Thymus (tissue), 11 donors: ENCODE measurements at regions not wholly inside any gene's neighbourhood (a gene's known extent, or its start where the extent isn't known, plus 50 kb on each side); places are given as distances from the start of the nearest gene placed in this dataset.

Source experiments
- DNase-seq, 9 donors: peaks; one replicate each; pipeline ENCODE4 v3.0.0-alpha.2; 2013; ENCODE audit warnings: low spot score in 9 of 9, low read depth in 6 of 9, missing footprints in 1 of 9
- H3K27ac ChIP-seq, 2 donors: one replicate each; pipeline ENCODE4 v1.5.1; 2013; ENCODE audit warnings: control low read depth in 1 of 2, low read depth in 1 of 2, low read length in 1 of 2, mild to moderate bottlenecking in 1 of 2, moderate library complexity in 1 of 2
- H3K27me3 ChIP-seq, 2 donors: one replicate each; pipeline ENCODE4 v1.5.1; 2013; ENCODE audit warnings: low read length in 1 of 2; ENCODE audit not compliant: control insufficient read depth in 2 of 2, insufficient read depth in 1 of 2
- H3K36me3 ChIP-seq, 2 donors: one replicate each; pipeline ENCODE4 v1.5.1; 2013; ENCODE audit warnings: low read length in 1 of 2, mild to moderate bottlenecking in 1 of 2, moderate library complexity in 1 of 2; ENCODE audit not compliant: control insufficient read depth in 2 of 2, insufficient read depth in 2 of 2
- H3K4me1 ChIP-seq, 2 donors: one replicate each; pipeline ENCODE4 v1.5.1; 2013; ENCODE audit warnings: low read length in 2 of 2; ENCODE audit not compliant: control insufficient read depth in 2 of 2, insufficient read depth in 2 of 2
- H3K4me3 ChIP-seq, 2 donors: one replicate each; pipeline ENCODE4 v1.5.1; 2013; ENCODE audit warnings: low read length in 2 of 2, control low read depth in 1 of 2, mild to moderate bottlenecking in 1 of 2
- H3K9me3 ChIP-seq, 2 donors: one replicate each; pipeline ENCODE4 v1.5.1; 2013; ENCODE audit warnings: low read length in 1 of 2, mild to moderate bottlenecking in 1 of 2; ENCODE audit not compliant: control insufficient read depth in 2 of 2, insufficient read depth in 1 of 2
- WGBS: extraction: QIAGEN DNeasy Blood & Tissue Kit; methylation state at CpG from one replicate; pipeline ENCODE4 v1.1.7; 2013; 5-methylcytosine and 5-hydroxymethylcytosine counted together
- donor health status: healthy.

DNA sequence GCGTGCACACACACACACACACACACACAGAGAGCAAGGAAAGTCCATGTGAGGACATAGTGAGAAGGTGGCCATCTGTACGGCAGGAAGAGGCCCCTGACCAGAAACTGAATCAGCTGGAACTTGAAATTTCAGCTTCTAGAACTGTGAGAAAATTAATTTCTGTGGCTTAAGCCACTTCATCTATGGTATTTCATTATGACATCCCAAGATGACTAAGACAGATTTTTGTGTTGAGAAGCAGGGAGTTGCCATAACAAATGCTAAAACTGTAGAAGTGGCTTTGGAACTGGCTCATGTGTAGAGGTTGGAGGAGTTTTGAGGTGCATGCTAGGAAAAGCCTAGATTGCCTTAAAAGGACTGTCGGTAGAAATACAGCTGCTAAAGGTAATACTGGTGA, 63.4 kb upstream of the ZBTB7C start:
- DNase-seq = no peak
- Histone ChIP-seq H3K27me3 (peaks cover 0 to 4% of the 10 kb centered on the region in 2 donors), H3K4me3 (no peak overlapping the region), H3K27ac (no peak overlapping the region), H3K4me1 (no peaks in the 10 kb centered on the region), H3K9me3 (no peaks in the 10 kb centered on the region), H3K36me3 (no peaks in the 10 kb centered on the region)
- 87% methylated on average over 3 of the region's 3 CpGs for WGBS

- H3K27ac ChIP-seq = no peak overlapping the region
- DNase-seq = no peak
Observed at GRCh38 chr18:48470484-48471180, 61.4 kb upstream of the ZBTB7C start.

DNA sequence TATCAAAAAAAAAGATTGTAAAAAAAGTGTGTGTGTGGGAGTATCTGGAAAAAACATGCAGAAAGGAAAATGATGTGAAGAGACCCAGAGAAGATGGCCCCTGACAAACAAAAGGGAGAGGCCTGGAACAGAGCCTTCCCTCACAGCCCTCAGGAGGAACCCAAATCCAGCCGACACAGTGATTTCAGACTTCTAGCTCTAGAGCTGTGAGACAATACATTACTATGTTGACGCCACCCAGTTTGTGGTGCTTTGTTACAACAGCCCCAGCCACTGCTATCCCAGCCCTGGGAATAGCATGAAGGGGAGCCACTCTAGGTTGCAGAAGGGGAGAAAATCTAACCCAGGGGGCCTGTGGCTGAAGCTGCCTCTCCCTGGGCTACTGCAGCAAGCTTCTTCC, 59.0 kb upstream of the ZBTB7C start:
- Histone ChIP-seq H3K27ac (no peak overlapping the region), H3K4me1 (no peaks in the 10 kb centered on the region), H3K4me3 (no peak overlapping the region), H3K36me3 (no peaks in the 10 kb centered on the region), H3K9me3 (no peaks in the 10 kb centered on the region), H3K27me3 (peaks cover 0 to 11% of the 10 kb centered on the region in 2 donors)
- 97% methylated on average over 2 of the region's 2 CpGs for WGBS
- DNase-seq = no peak

More at GRCh38 chr18:48470484-48471180, 61.4 kb upstream of the ZBTB7C start:
- 95% methylated on average over 5 of the region's 5 CpGs for WGBS
- no peaks in the 10 kb centered on the region for H3K4me1 ChIP-seq
- no peaks in the 10 kb centered on the region for H3K9me3 ChIP-seq
- no peaks in the 10 kb centered on the region for H3K36me3 ChIP-seq
- H3K4me3 ChIP-seq = no peak overlapping the region
- peaks cover 0 to 6% of the 10 kb centered on the region in 2 donors for H3K27me3 ChIP-seq

GRCh38 chr18:48467231-48467630, 58.0 kb upstream of the ZBTB7C start:
- H3K4me1 ChIP-seq = no peaks in the 10 kb centered on the region
- no peak overlapping the region for H3K27ac ChIP-seq
- WGBS = 95% methylated on average over 6 of the region's 6 CpGs
- no peaks in the 10 kb centered on the region for H3K36me3 ChIP-seq
- peaks cover 0 to 15% of the 10 kb centered on the region in 2 donors for H3K27me3 ChIP-seq
- DNase-seq = no peak
- no peak overlapping the region for H3K4me3 ChIP-seq
- H3K9me3 ChIP-seq = no peaks in the 10 kb centered on the region

DNA sequence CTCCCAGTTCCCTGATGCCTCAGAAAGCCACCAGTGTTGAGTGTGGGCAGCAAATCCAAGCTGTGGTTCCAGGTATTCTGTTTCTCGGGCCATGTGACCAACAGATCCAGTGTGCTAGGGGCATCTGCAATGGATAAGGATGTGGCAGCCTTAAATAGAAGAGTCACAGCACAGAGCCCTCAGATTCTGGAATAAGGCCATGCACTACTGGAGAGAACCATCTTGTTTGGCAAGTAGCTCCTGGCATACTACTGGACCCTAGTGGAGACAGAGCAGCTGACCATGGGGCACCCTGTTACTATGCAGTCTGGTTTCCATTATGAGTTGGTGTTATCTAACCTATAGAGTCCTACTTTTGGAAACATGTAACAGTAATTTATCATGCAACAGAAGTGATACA, 53.3 kb upstream of the ZBTB7C start:
- Histone ChIP-seq H3K9me3 (no peaks in the 10 kb centered on the region), H3K4me3 (no peak overlapping the region), H3K27ac (no peak overlapping the region), H3K36me3 (no peaks in the 10 kb centered on the region), H3K4me1 (no peaks in the 10 kb centered on the region), H3K27me3 (peaks cover 0 to 31% of the 10 kb centered on the region in 2 donors)
- no peak for DNase-seq
- 95% methylated on average over 1 of the region's 1 CpG for WGBS

DNA sequence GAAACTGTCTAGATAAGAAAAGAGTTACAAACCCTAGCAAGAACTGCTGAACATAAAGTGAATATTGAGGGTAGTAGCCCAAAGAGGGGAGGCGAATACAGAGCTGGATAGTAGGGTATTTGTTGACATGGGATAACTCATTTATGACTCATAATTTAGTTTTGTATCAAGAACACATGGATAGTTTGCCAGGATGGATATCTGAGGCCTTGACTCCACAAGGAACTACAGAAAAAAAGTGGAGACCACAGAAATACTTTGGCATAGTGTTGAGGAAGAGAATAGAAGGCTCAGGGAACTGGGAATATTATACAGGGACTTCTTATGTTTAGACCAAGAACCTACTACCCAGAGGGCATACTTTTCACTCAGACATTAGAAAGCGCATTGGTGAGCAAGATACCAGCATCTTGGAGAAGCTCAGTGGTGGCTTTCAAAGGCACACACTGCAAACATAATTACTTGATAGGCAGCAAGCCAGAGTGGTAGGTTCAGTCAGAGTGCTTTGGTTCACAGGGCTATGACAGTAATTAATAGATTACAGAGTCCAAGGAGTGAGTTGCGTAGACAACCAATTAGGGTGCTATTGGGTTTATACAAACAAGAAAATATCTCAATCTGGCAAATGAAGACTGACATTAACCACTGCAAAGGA, 51.9 kb upstream of the ZBTB7C start:
- H3K27ac ChIP-seq = no peak overlapping the region
- 92% methylated on average over 3 of the region's 3 CpGs for WGBS
- no peak overlapping the region for H3K4me3 ChIP-seq
- H3K27me3 ChIP-seq = peaks cover 0 to 36% of the 10 kb centered on the region in 2 donors
- no peaks in the 10 kb centered on the region for H3K36me3 ChIP-seq
- no peak for DNase-seq
- peaks cover 0 to 5% of the 10 kb centered on the region in 2 donors for H3K4me1 ChIP-seq
- H3K9me3 ChIP-seq = no peaks in the 10 kb centered on the region

GRCh38 chr18:48459465-48459864, 50.3 kb upstream of the ZBTB7C start:
- no peak for DNase-seq
- no peak overlapping the region for H3K27ac ChIP-seq
- WGBS = 4% methylated on average over 1 of the region's 1 CpG
- peaks cover 0 to 12% of the 10 kb centered on the region in 2 donors for H3K4me1 ChIP-seq
- H3K4me3 ChIP-seq = no peak overlapping the region
- H3K36me3 ChIP-seq = no peaks in the 10 kb centered on the region
- peaks cover 0 to 47% of the 10 kb centered on the region in 2 donors for H3K27me3 ChIP-seq
- peaks cover 0 to 2% of the 10 kb centered on the region in 2 donors for H3K9me3 ChIP-seq

DNA sequence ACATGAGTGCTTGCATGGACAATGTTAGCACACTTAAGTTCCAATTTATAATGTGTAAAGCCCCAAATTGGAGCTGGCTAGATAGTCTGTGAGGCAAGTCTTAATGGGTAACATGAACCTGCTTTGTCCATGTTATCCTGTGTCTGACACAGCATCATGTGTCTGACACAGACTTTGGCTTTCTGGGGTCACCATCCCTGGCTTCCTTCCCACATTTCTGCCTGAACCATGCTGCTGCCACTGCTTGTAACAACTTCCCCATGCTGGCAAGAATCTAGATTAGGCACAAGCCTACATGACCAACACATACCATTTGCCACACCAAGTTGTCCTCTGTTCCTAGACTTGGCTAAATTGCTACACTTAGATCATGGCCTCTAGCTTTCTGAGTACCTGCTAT, 49.8 kb upstream of the ZBTB7C start:
- Histone ChIP-seq H3K9me3 (peaks cover 0 to 2% of the 10 kb centered on the region in 2 donors), H3K4me3 (no peak overlapping the region), H3K36me3 (no peaks in the 10 kb centered on the region), H3K27ac (no peak overlapping the region), H3K4me1 (peaks cover 0 to 14% of the 10 kb centered on the region in 2 donors), H3K27me3 (peaks cover 0 to 50% of the 10 kb centered on the region in 2 donors)
- DNase-seq = no peak
